Head of caudate nucleus (tissue), 42 donors: ENCODE measurements at regions not wholly inside any gene's neighbourhood (a gene's known extent, or its start where the extent isn't known, plus 50 kb on each side); places are given as distances from the start of the nearest gene placed in this dataset.

Source experiments
- DNase-seq, 42 donors: peaks; one replicate each; pipeline versions ENCODE4 v3.0.0 to v3.0.0-alpha.2; 2020 to 2021; ENCODE audit warnings: mixed read lengths in 7 of 42
- intact Hi-C: fragments of 100-400 bp; cut with DNase I; formaldehyde crosslinking; loops from one replicate; pipeline ENCODE4 v1.15.0; 2022

- intact Hi-C loops = no loop called here
These were observed 1424.5 kb upstream of the NUDT12 start for GRCh38 chr5:104987074-104987473.

GRCh38 chr5:104977529-104977928 is 1414.9 kb upstream of the NUDT12 start:
- intact Hi-C loops = no loop called here
- DNase-seq = no peak

More at GRCh38 chr5:104987074-104987473, 1424.5 kb upstream of the NUDT12 start:
- no peak for DNase-seq

- DNase-seq = no peak
- intact Hi-C loops = no loop called here
These were observed 1405.3 kb upstream of the NUDT12 start for GRCh38 chr5:104967806-104968410.

GRCh38 chr5:104965006-104965405 is 1402.4 kb upstream of the NUDT12 start:
- DNase-seq = no peak
- intact Hi-C loops = no loop called here

- no peak for DNase-seq
- intact Hi-C loops = no loop called here
These were observed 1392.9 kb upstream of the NUDT12 start for GRCh38 chr5:104955479-104955878.

- intact Hi-C loops = no loop called here
- DNase-seq = no peak
These were observed 1390.3 kb upstream of the NUDT12 start for GRCh38 chr5:104952876-104953275.

GRCh38 chr5:104951829-104952228 is 1389.2 kb upstream of the NUDT12 start:
- DNase-seq = no peak
- intact Hi-C loops = no loop called here

GRCh38 chr5:104947076-104947475 is 1384.5 kb upstream of the NUDT12 start:
- intact Hi-C loops = no loop called here
- no peak for DNase-seq

GRCh38 chr5:104942735-104943134 is 1380.1 kb upstream of the NUDT12 start:
- no peak for DNase-seq

GRCh38 chr5:104941030-104941645 is 1378.5 kb upstream of the NUDT12 start:
- no peak for DNase-seq
- intact Hi-C loops = no loop called here

More at GRCh38 chr5:104942735-104943134, 1380.1 kb upstream of the NUDT12 start:
- intact Hi-C loops = no loop called here

GRCh38 chr5:104937598-104937997 is 1375.0 kb upstream of the NUDT12 start:
- intact Hi-C loops = no loop called here
- no peak for DNase-seq

- intact Hi-C loops = no loop called here
- no peak for DNase-seq
These were observed 1369.8 kb upstream of the NUDT12 start for GRCh38 chr5:104932431-104932830.

- intact Hi-C loops = no loop called here
These were observed 1366.4 kb upstream of the NUDT12 start for GRCh38 chr5:104928906-104929520.

GRCh38 chr5:104915226-104915625 is 1352.6 kb upstream of the NUDT12 start:
- DNase-seq = no peak
- intact Hi-C loops = no loop called here

More at GRCh38 chr5:104928906-104929520, 1366.4 kb upstream of the NUDT12 start:
- no peak for DNase-seq

- intact Hi-C loops = no loop called here
- no peak for DNase-seq
These were observed 1352.0 kb upstream of the NUDT12 start for GRCh38 chr5:104914536-104915070.

GRCh38 chr5:104913841-104914281 is 1351.3 kb upstream of the NUDT12 start:
- intact Hi-C loops = no loop called here
- DNase-seq = no peak

- intact Hi-C loops = no loop called here
- DNase-seq = no peak
These were observed 1347.2 kb upstream of the NUDT12 start for GRCh38 chr5:104909803-104910202.

- no peak for DNase-seq
- intact Hi-C loops = no loop called here
These were observed 1342.0 kb upstream of the NUDT12 start for GRCh38 chr5:104904561-104904960.

GRCh38 chr5:104903941-104904340 is 1341.4 kb upstream of the NUDT12 start:
- intact Hi-C loops = no loop called here
- no peak for DNase-seq

- DNase-seq = no peak
- intact Hi-C loops = no loop called here
These were observed 1329.0 kb upstream of the NUDT12 start for GRCh38 chr5:104891596-104891995.
